Transverse colon (tissue), 3 donors: ENCODE measurements at regions not wholly inside any gene's neighbourhood (a gene's known extent, or its start where the extent isn't known, plus 50 kb on each side); places are given as distances from the start of the nearest gene placed in this dataset.

ENCODE experiments used
- CTCF ChIP-seq, 5 experiments: fragments of 200-600 bp in 3 of 5; fragments of 450-650 bp in 2 of 5; sonication (generic) in 3 of 5; IDR thresholded peaks; 1 replicate in 2 of 5; 2 replicates in 3 of 5; pipeline ENCODE4 v1.5.1; 2016 to 2017; ENCODE audit warnings: antibody characterized with exemption in 5 of 5, inconsistent platforms in 3 of 5, mild to moderate bottlenecking in 2 of 5, moderate library complexity in 1 of 5
- EP300 ChIP-seq: sonication (generic); formaldehyde crosslinking; IDR thresholded peaks from one replicate; pipeline ENCODE4 v1.6.1; 2017; ENCODE audit warnings: antibody characterized with exemption, low read depth
- POLR2A ChIP-seq: fragments of 450-650 bp; IDR thresholded peaks from one replicate; pipeline ENCODE4 v1.6.1; 2016; ENCODE audit warnings: antibody characterized with exemption, mild to moderate bottlenecking, moderate library complexity

GRCh38 chr13:73556128-73556527 is 497.3 kb downstream of the KLF5 start:
- TF ChIP-seq POLR2A (no peak), CTCF (IDR thresholded peaks at IDR 0.05) (no peak), EP300 (no peak)
